T-cell (primary cell): ENCODE measurements at regions not wholly inside any gene's neighbourhood (a gene's known extent, or its start where the extent isn't known, plus 50 kb on each side); places are given as distances from the start of the nearest gene placed in this dataset.
"Not testable (repeated sequence)": the region's sequence is repeated elsewhere in the genome, so short reads cannot be mapped to it uniquely, and the experiment has no call there.

Experiments
- ATAC-seq, 4 experiments: fragments of 200-7000 bp in 3 of 4; fragments of 150-1000 bp in 1 of 4; cut with Tn5 transposase; replicated peaks in 1 of 4; 1 replicate in 3 of 4; 2 replicates in 1 of 4; pipeline ENCODE4 v1.10.0; 2021; ENCODE audit warnings: moderate library complexity in 3 of 4, mild to moderate bottlenecking in 2 of 4, moderate number of reproducible peaks in 1 of 4
- CTCF ChIA-PET, 2 donors: fragments of 300-600 bp; sonication (Branson Sonifier 250); formaldehyde crosslinking; loops; one replicate each; lab custom pipeline; 2022; ENCODE audit warnings: antibody characterized with exemption in 2 of 2; lab: Charles Lee
- POLR2A ChIA-PET, 2 donors: fragments of 300-600 bp; sonication (Branson Sonifier 250); formaldehyde crosslinking; loops; one replicate each; lab custom pipeline; 2022; ENCODE audit warnings: antibody characterized with exemption in 2 of 2; lab: Charles Lee
- DNase-seq, 35 experiments: peaks; one replicate each; pipeline versions ENCODE4 v3.0.0 to v3.0.0-alpha.2; 2013 to 2023
- H3K27ac ChIP-seq: one replicate; pipeline ENCODE4 v1.5.1; 2013; ENCODE audit warnings: low read length
- H3K27me3 ChIP-seq, 2 experiments: replicated peaks in 1 of 2; 1 replicate in 1 of 2; 2 replicates in 1 of 2; pipeline versions ENCODE4 v1.6.1 to v1.7.0; 2013; ENCODE audit warnings: low read length in 1 of 2, mixed read lengths in 1 of 2; ENCODE audit not compliant: control insufficient read depth in 2 of 2, insufficient read depth in 2 of 2; ENCODE audit errors: extremely low read depth in 1 of 2
- H3K36me3 ChIP-seq, 2 donors: 1 replicate in 1 of 2; 2 replicates in 1 of 2; pipeline versions ENCODE4 v1.6.1 to v1.7.0; 2013; ENCODE audit warnings: low read length in 1 of 2; ENCODE audit not compliant: control insufficient read depth in 2 of 2, insufficient read depth in 1 of 2; ENCODE audit errors: extremely low read depth in 1 of 2
- H3K4me1 ChIP-seq, 2 experiments: 1 replicate in 1 of 2; 2 replicates in 1 of 2; pipeline versions ENCODE4 v1.6.1 to v1.7.0; 2013; ENCODE audit warnings: low read length in 2 of 2, mixed read lengths in 1 of 2; ENCODE audit not compliant: insufficient read depth in 2 of 2, control insufficient read depth in 1 of 2; ENCODE audit errors: extremely low read depth in 1 of 2
- H3K4me3 ChIP-seq, 2 donors: 1 replicate in 1 of 2; 2 replicates in 1 of 2; pipeline versions ENCODE4 v1.5.1 to v1.7.0; 2013; ENCODE audit warnings: mild to moderate bottlenecking in 2 of 2, low read length in 1 of 2, moderate library complexity in 1 of 2; ENCODE audit not compliant: control insufficient read depth in 1 of 2; ENCODE audit errors: extremely low read depth in 1 of 2
- H3K9me3 ChIP-seq: 2 replicates; pipeline ENCODE4 v1.7.0; 2013
- H3K27ac Mint-ChIP-seq, 2 donors: one replicate each; pipeline ENCODE4 v1.8.0; 2020 to 2021; ENCODE audit warnings: mild to moderate bottlenecking in 2 of 2, mixed read lengths in 2 of 2
- H3K27me3 Mint-ChIP-seq, 2 donors: one replicate each; pipeline ENCODE4 v1.8.0; 2021 to 2022; ENCODE audit warnings: mixed read lengths in 2 of 2
- H3K36me3 Mint-ChIP-seq: one replicate; pipeline ENCODE4 v1.8.0; 2021; ENCODE audit warnings: mixed read lengths
- H3K4me1 Mint-ChIP-seq, 3 donors: one replicate each; pipeline ENCODE4 v1.8.0; 2020 to 2022; ENCODE audit warnings: mixed read lengths in 3 of 3, mild to moderate bottlenecking in 1 of 3
- H3K4me3 Mint-ChIP-seq, 3 donors: one replicate each; pipeline ENCODE4 v1.8.0; 2020 to 2022; ENCODE audit warnings: mild to moderate bottlenecking in 3 of 3, mixed read lengths in 3 of 3, moderate library complexity in 3 of 3
- H3K9me3 Mint-ChIP-seq, 3 donors: one replicate each; pipeline ENCODE4 v1.8.0; 2020 to 2022; ENCODE audit warnings: mixed read lengths in 3 of 3
- WGBS: methylation state at CpG from one replicate; pipeline ENCODE4 v1.1.5; 2013; ENCODE audit warnings: missing lambda C conversion rate; ENCODE audit not compliant: insufficient coverage; 5-methylcytosine and 5-hydroxymethylcytosine counted together

- peaks cover 0 to 8% (median 6%) of the 10 kb centered on the region in 3 donors for H3K9me3 Mint-ChIP-seq
- peak overlapping the region in 1 of 3 donors; percentile 40 for H3K4me3 Mint-ChIP-seq
- peak overlapping the region; percentile 23 to 71 for H3K27ac Mint-ChIP-seq
- H3K27ac ChIP-seq: no peak overlapping the region
- POLR2A ChIA-PET: no interaction called here
- H3K4me3 ChIP-seq: no peak overlapping the region
- CTCF ChIA-PET: interaction anchor here (0.6 to 1.5 kb wide), 3 partner anchors 10 to 461 kb away, joined by 3 to 4 read pairs (median 4); no protein-coding TSS in a partner anchor
- 33% methylated on average over 1 of the region's 2 CpGs for WGBS
- peaks cover 41 to 44% of the 10 kb centered on the region in 2 experiments for H3K4me1 ChIP-seq
- no peaks in the 10 kb centered on the region for H3K36me3 Mint-ChIP-seq
- no peaks in the 10 kb centered on the region for H3K9me3 ChIP-seq
- peak in 2 of 35 experiments; percentile 11 to 47 for DNase-seq
- peaks cover 19 to 28% (median 24%) of the 10 kb centered on the region in 3 donors for H3K4me1 Mint-ChIP-seq
- ATAC-seq: peak; percentile 64 to 88 (median 75)
- no peaks in the 10 kb centered on the region for H3K36me3 ChIP-seq
- no peaks in the 10 kb centered on the region for H3K27me3 Mint-ChIP-seq
- H3K27me3 ChIP-seq: no peaks in the 10 kb centered on the region
Observed at GRCh38 chr12:9341260-9341585, 133.0 kb upstream of the PZP start.

- Histone ChIP-seq H3K36me3 (no peaks in the 10 kb centered on the region), H3K4me3 (no peak overlapping the region), H3K9me3 (no peaks in the 10 kb centered on the region), H3K4me1 (peaks cover 37 to 39% of the 10 kb centered on the region in 2 experiments), H3K27me3 (no peaks in the 10 kb centered on the region), H3K27ac (no peak overlapping the region)
- peak overlapping the region; percentile 23 to 71 for H3K27ac Mint-ChIP-seq
- H3K4me1 Mint-ChIP-seq: peaks cover 19 to 24% (median 22%) of the 10 kb centered on the region in 3 donors
- POLR2A ChIA-PET: no interaction called here
- peak; percentile 24 to 64 (median 44) for ATAC-seq
- peak overlapping the region in 1 of 3 donors; percentile 40 for H3K4me3 Mint-ChIP-seq
- peaks cover 0 to 10% (median 7%) of the 10 kb centered on the region in 3 donors for H3K9me3 Mint-ChIP-seq
- no peaks in the 10 kb centered on the region for H3K36me3 Mint-ChIP-seq
- 70% methylated on average over 5 of the region's 8 CpGs for WGBS
- CTCF ChIA-PET: interaction anchor here (0.6 to 1.5 kb wide), 3 partner anchors 9 to 460 kb away, joined by 3 to 4 read pairs (median 4); no protein-coding TSS in a partner anchor
- no peak for DNase-seq
- no peaks in the 10 kb centered on the region for H3K27me3 Mint-ChIP-seq
Observed at GRCh38 chr12:9340422-9341259, 132.4 kb upstream of the PZP start.

- no peak for DNase-seq
- no peak overlapping the region for H3K4me3 Mint-ChIP-seq
- ChIA-PET POLR2A (no interaction called here), CTCF (no interaction called here)
- Histone ChIP-seq H3K4me3 (no peak overlapping the region), H3K9me3 (no peaks in the 10 kb centered on the region), H3K36me3 (no peaks in the 10 kb centered on the region), H3K27ac (no peak overlapping the region), H3K27me3 (no peaks in the 10 kb centered on the region), H3K4me1 (peaks cover 21% of the 10 kb centered on the region in 2 experiments)
- no peaks in the 10 kb centered on the region for H3K27me3 Mint-ChIP-seq
- H3K9me3 Mint-ChIP-seq: peaks cover 0 to 10% (median 7%) of the 10 kb centered on the region in 3 donors
- no peak overlapping the region for H3K27ac Mint-ChIP-seq
- peaks cover 18 to 19% (median 18%) of the 10 kb centered on the region in 3 donors for H3K4me1 Mint-ChIP-seq
- no peaks in the 10 kb centered on the region for H3K36me3 Mint-ChIP-seq
- no peak for ATAC-seq
Observed at GRCh38 chr12:9337656-9338055, 129.5 kb upstream of the PZP start.

GRCh38 chr12:9336375-9337011, 128.3 kb upstream of the PZP start:
- H3K27ac Mint-ChIP-seq, H3K9me3 ChIP-seq, H3K4me3 ChIP-seq, ATAC-seq, H3K27me3 Mint-ChIP-seq, H3K27me3 ChIP-seq, POLR2A ChIA-PET, H3K4me3 Mint-ChIP-seq, CTCF ChIA-PET, H3K36me3 ChIP-seq, H3K36me3 Mint-ChIP-seq, H3K27ac ChIP-seq, DNase-seq: not testable (repeated sequence)
- whole genome bisulfite sequencing: 100% methylated on average over 2 of the region's 7 CpGs
- Mint-ChIP-seq H3K9me3 (peaks cover 0 to 10% (median 7%) of the 10 kb centered on the region in 3 donors), H3K4me1 (peaks cover 10 to 11% (median 11%) of the 10 kb centered on the region in 3 donors)
- peaks cover 12 to 13% of the 10 kb centered on the region in 2 experiments for H3K4me1 ChIP-seq

- ChIA-PET CTCF (no interaction called here), POLR2A (interaction anchor here in 1 of 2 donors (0.5 kb wide), 1 partner anchor 241 kb away, joined by 3 read pairs; no protein-coding TSS in a partner anchor)
- Mint-ChIP-seq H3K27ac (no peak overlapping the region), H3K9me3 (peaks cover 0 to 10% (median 7%) of the 10 kb centered on the region in 3 donors), H3K4me3 (no peak overlapping the region), H3K36me3 (no peaks in the 10 kb centered on the region), H3K27me3 (no peaks in the 10 kb centered on the region), H3K4me1 (peaks cover 8 to 10% (median 10%) of the 10 kb centered on the region in 3 donors)
- Histone ChIP-seq H3K9me3 (no peaks in the 10 kb centered on the region), H3K4me1 (peaks cover 8 to 13% of the 10 kb centered on the region in 2 experiments), H3K27ac (no peak overlapping the region), H3K4me3 (no peak overlapping the region), H3K27me3 (no peaks in the 10 kb centered on the region), H3K36me3 (no peaks in the 10 kb centered on the region)
- DNase-seq (no peak), ATAC-seq (no peak)
- WGBS: 89% methylated on average over 5 of the region's 5 CpGs
Observed at GRCh38 chr12:9335867-9336266, 127.7 kb upstream of the PZP start.

GRCh38 chr12:9334964-9335363, 126.8 kb upstream of the PZP start:
- ATAC-seq (no peak), DNase-seq (no peak)
- Histone ChIP-seq H3K36me3 (no peaks in the 10 kb centered on the region), H3K27me3 (no peaks in the 10 kb centered on the region), H3K27ac (no peak overlapping the region), H3K9me3 (no peaks in the 10 kb centered on the region), H3K4me3 (no peak overlapping the region), H3K4me1 (peaks cover 5 to 7% of the 10 kb centered on the region in 2 experiments)
- peaks cover 0 to 10% (median 7%) of the 10 kb centered on the region in 3 donors for H3K9me3 Mint-ChIP-seq
- 100% methylated on average over 1 of the region's 5 CpGs for WGBS
- H3K4me3 Mint-ChIP-seq: no peak overlapping the region
- ChIA-PET POLR2A (no interaction called here), CTCF (no interaction called here)
- H3K4me1 Mint-ChIP-seq: peaks cover 5% of the 10 kb centered on the region in 3 donors
- no peaks in the 10 kb centered on the region for H3K36me3 Mint-ChIP-seq
- H3K27me3 Mint-ChIP-seq: no peaks in the 10 kb centered on the region
- no peak overlapping the region for H3K27ac Mint-ChIP-seq
